Fibroblast of skin of left quadriceps (primary cell): ENCODE measurements at regions not wholly inside any gene's neighbourhood (a gene's known extent, or its start where the extent isn't known, plus 50 kb on each side); places are given as distances from the start of the nearest gene placed in this dataset.

Source experiments
- DNase-seq, 2 experiments: peaks; one replicate each; pipeline ENCODE4 v3.0.0-alpha.2; 2013; ENCODE audit warnings: low read depth in 2 of 2

DNA sequence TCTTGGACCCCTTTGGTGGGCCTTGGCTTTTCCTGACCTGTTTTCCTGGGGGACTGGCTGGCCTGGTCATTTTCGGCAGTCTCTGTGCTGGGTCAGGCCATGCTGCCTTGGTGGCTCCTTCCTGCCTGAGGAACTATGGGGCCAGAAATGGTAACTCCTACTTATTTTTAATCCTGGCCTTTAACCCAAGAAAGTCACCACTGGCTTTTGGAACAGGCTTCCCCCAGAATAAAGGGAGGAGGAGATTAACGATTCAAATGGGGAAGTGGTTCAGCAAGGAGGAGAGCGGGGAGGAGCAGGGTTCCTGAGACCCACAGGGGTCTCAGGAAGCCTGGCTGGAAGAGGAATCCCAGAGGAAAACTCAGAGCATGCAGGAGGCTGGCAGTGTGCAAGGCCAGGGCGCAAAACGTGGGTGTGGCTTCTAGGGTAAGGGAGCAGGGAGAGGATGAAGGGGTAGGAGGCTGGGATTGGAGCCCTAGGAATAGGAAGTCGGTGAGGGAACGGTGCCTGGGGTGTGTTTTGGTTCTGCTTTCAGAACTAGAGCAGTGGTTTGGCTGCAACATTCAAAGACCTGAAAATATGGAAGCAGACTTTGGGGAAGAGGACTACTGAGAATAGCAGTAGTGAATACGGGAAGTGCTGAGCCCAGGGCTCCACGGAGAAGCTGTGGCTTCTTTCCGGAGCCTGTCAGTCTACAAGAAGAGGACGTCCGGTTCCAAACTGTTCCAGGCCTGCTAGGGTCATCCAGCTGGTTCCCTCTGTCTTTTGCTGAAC lies 271.1 kb upstream of the KLF4 start:
- DNase-seq: no peak

- DNase-seq: no peak
Measured at GRCh38 chr9:107759823-107760166, 270.2 kb upstream of the KLF4 start.

- no peak for DNase-seq
Measured at GRCh38 chr9:107759009-107759822, 269.6 kb upstream of the KLF4 start.

DNA sequence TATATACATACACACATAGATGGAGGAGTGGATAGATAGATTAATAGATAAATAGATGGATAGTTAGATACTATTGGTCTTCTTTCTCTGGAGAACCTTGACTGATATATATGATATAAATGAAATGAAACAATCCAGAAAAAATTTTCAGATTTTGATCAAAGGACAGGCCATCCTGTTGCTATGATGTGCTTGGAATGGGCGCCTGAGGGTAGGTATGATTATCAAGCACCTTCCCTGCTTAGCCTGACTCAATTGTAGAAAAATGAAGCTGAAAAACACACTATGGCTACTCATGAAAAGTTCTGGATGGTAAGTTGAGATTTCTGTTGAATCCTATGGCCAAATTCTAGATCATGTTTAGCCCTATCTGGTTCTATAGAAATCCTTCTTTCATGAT lies 266.5 kb upstream of the KLF4 start:
- DNase-seq: no peak

- DNase-seq: no peak
Measured at GRCh38 chr9:107755246-107755645, 265.7 kb upstream of the KLF4 start.

DNA sequence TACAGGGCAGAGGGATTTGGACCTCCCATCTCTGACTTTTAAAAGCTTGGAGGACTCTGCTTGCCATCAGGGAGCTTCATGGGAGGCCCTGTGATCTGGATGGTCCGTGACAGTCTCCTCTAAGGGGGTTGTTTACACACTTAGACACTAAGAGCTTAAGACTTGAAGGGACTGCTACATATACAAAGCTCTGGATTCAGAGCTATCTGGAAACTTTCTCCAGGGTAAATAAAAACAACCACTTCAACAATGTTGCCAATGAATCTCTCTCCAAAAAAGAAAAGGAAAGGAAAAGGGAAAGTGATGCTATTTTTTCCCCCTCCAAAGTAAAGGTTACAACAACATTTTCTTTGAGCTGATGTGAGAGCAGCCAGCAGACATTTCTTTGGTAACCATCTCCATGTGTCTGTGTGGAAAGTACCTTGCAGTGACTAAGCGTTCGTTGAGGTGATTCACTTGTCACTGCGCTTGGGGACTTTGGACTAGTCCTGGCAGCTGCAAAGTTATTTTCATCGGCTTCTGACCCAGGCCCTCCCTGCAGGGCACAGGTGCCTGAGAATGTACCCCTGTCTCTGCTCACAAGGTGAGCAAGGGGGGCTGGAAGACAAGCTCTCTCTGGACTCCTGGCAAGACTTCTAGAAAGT lies 262.1 kb upstream of the KLF4 start:
- peak in 1 of 2 experiments; percentile 31 for DNase-seq

DNA sequence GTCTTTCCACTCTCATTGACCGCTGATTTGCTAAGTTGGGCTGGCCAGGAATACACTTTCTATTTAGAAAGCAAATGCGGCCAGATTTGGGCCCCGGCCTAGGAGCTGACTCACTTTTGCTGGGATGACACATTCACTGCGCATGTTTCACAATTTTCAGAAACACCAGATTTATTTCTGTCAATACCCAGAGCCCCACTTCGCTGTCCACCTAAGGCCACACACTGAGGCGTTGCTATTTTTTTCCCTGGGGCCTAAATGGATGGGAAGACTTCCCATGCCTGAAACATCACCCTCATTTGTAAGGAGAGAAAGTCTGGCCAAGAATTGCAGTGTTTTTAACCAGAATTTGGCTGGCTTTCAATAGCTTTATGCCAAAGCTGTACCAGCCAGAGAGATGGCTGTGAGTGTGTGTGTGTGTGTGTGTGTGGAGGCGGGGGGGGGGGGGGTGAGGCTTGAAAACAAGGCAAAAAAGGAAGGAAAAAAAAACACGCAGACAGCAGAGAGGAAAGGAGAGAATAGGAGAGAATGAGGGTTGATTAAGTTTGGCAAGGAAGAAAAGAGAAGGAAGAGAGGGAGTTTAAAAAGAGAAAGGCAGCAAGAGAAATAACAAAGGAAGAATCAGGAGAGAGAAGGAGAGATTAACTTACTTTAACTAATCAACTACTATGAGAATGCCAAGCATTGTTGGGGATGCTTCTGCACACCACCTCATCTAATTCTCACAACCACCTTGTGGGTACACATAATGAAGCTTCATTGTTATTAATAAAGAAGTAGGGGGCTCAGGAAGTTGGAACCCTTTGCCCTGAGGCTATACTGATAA lies 261.4 kb upstream of the KLF4 start:
- DNase-seq: peak; percentile 97

DNA sequence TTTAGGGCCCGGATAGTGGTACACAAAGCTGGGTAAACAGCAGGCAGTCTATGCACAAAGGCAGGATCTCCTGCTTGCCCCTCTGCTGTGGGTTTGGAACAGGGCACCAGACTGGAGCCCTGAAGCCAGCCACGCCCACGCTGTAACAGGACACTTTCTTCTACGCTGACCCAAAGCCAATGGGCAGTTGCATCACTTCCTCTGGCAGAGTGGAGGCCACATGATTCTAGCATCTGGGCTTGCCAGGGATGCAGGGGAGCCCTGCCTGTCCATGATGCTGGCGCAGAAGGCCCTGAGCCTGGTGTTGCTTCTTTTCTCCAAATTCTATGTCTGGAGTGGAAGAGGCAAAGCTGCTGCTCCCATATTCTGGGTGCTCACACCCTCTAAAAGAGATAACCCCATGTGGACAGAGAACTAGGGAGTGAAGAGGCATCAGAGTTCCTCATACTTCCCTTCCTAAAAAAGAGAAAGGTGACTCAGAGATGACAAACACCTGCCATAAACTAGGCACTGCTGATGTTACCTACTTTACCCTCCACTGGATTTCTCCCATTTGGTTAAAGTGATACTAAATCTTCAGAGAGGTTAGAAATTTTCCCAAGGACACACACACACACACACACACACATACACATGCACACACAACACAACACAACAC lies 260.3 kb upstream of the KLF4 start:
- peak; percentile 78 for DNase-seq

DNA sequence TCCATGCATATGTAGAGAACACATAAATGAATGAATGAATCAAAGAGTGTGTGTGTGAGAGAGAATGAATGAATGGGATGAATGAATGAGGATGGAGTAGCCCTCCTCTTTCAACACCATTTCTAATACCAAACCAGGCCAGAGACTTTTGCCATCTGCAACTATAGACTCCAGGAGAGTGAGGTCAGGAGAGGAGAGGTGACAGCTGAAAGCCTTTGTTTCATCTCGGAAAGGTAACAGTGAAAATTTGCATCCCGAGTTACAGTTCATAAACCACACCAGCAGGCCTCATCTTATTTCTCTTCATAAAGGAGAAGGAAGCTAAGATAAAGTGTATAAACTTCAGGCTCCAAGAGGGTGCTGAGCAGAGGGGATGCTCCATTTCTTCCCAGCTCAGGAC lies 255.3 kb upstream of the KLF4 start:
- no peak for DNase-seq

GRCh38 chr9:107742531-107743309 lies 253.2 kb upstream of the KLF4 start:
- DNase-seq: no peak

- no peak for DNase-seq
Measured at GRCh38 chr9:107740088-107740980, 250.8 kb upstream of the KLF4 start.

DNA sequence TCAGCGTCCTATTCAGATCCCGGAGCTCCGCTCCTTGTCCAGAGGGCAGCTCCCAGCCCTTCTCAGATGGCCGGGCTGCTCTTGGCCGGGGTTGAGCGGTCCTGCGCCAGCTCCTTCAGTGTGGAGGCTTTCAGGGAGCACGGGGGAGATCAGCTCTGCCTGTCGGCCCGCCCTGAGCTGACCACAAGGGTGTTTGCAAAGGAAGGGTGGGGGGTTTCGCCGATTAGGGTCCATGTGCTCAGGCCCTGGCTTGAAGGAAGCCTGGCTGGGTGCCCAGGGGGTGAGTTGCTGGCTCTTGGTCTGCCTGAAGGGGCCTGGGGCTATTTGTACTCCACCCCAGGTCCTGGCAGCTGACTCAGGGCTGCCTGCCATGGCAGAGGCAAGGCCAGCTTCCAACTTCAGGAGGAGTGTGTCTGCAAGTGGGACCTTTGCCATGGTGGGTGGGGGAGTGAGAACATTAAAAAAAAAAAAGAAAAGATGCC lies 250.1 kb upstream of the KLF4 start:
- DNase-seq: no peak

GRCh38 chr9:107738789-107739188 lies 249.2 kb upstream of the KLF4 start:
- DNase-seq: no peak

- DNase-seq: peak; percentile 51 to 59
Measured at GRCh38 chr9:107737987-107738743, 248.6 kb upstream of the KLF4 start.

GRCh38 chr9:107737610-107737986 lies 248.0 kb upstream of the KLF4 start:
- DNase-seq: no peak

DNA sequence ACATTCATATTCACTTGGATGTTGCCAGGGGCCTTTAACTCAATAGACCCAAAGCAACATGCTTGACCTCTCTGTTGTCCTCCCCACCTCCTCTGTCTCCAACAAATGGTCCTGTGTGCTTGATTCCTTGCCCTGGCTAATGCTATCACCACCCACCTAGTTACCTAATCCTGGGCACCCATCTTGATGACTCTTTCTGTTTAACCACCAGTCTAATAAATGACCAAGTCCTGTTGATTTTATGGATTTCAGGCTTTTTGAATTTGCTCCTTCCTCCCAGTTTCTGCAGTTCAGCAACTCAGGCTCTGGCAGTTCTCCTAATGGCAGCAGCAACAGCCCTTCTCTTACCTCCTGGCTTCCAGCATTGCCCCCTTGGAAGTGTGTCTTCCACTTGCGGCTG lies 246.3 kb upstream of the KLF4 start:
- DNase-seq: no peak

GRCh38 chr9:107734256-107735013 lies 244.9 kb upstream of the KLF4 start:
- DNase-seq: peak; percentile 91

- DNase-seq: no peak
Measured at GRCh38 chr9:107733523-107733894, 243.9 kb upstream of the KLF4 start.
